Liver (tissue), 8 donors: ENCODE measurements at regions not wholly inside any gene's neighbourhood (a gene's known extent, or its start where the extent isn't known, plus 50 kb on each side); places are given as distances from the start of the nearest gene placed in this dataset.

Experiments
- DNase-seq: peaks from one replicate; pipeline ENCODE4 v3.0.0-alpha.2; 2017; ENCODE audit warnings: low spot score
- H3K27ac ChIP-seq, 2 donors: one replicate each; pipeline ENCODE4 v1.7.0; 2013; ENCODE audit warnings: inconsistent platforms in 2 of 2, low read length in 2 of 2, control low read depth in 1 of 2, low read depth in 1 of 2, mild to moderate bottlenecking in 1 of 2
- H3K27me3 ChIP-seq, 4 donors: one replicate each; pipeline versions ENCODE4 v1.6.1 to v1.7.0; 2013; ENCODE audit warnings: low read length in 3 of 4, inconsistent platforms in 1 of 4, mild to moderate bottlenecking in 1 of 4, moderate library complexity in 1 of 4; ENCODE audit not compliant: control insufficient read depth in 4 of 4, insufficient read depth in 4 of 4
- H3K36me3 ChIP-seq, 4 donors: one replicate each; pipeline versions ENCODE4 v1.6.1 to v1.7.0; 2013; ENCODE audit warnings: low read length in 3 of 4, mild to moderate bottlenecking in 3 of 4, low read depth in 1 of 4, moderate library complexity in 1 of 4; ENCODE audit not compliant: control insufficient read depth in 4 of 4, insufficient read depth in 3 of 4
- H3K4me1 ChIP-seq, 4 donors: one replicate each; pipeline versions ENCODE4 v1.6.1 to v1.7.0; 2013; ENCODE audit warnings: low read length in 3 of 4, mild to moderate bottlenecking in 3 of 4, moderate library complexity in 1 of 4; ENCODE audit not compliant: control insufficient read depth in 4 of 4, insufficient read depth in 4 of 4
- H3K4me3 ChIP-seq, 3 donors: one replicate each; pipeline versions ENCODE4 v1.6.1 to v1.7.0; 2013; ENCODE audit warnings: low read length in 3 of 3, control low read depth in 1 of 3, low read depth in 1 of 3, mild to moderate bottlenecking in 1 of 3
- H3K9ac ChIP-seq, 2 donors: one replicate each; pipeline ENCODE4 v1.7.0; 2013; ENCODE audit warnings: low read length in 2 of 2, mild to moderate bottlenecking in 2 of 2, moderate library complexity in 2 of 2, control low read depth in 1 of 2, low read depth in 1 of 2
- H3K9me3 ChIP-seq, 4 donors: one replicate each; pipeline versions ENCODE4 v1.6.1 to v1.7.0; 2013; ENCODE audit warnings: low read length in 3 of 4; ENCODE audit not compliant: control insufficient read depth in 4 of 4
- EGR1 ChIP-seq, 2 donors: IDR thresholded peaks; 2 replicates each; pipeline ENCODE4 v1.6.1; 2016 to 2018; ENCODE audit warnings: antibody characterized with exemption in 2 of 2, low read depth in 2 of 2
- FOXA1 ChIP-seq: IDR thresholded peaks from 2 replicates; pipeline ENCODE4 v1.6.1; 2016; ENCODE audit warnings: antibody characterized with exemption
- FOXA2 ChIP-seq: IDR thresholded peaks from 2 replicates; pipeline ENCODE4 v1.6.1; 2016; ENCODE audit warnings: antibody characterized with exemption
- GABPA ChIP-seq, 2 donors: IDR thresholded peaks in 1 of 2; conservative IDR thresholded peaks in 1 of 2; 2 replicates each; pipeline ENCODE4 v1.6.1; 2016; ENCODE audit warnings: antibody characterized with exemption in 2 of 2, mild to moderate bottlenecking in 1 of 2, moderate library complexity in 1 of 2
- HNF4G ChIP-seq: IDR thresholded peaks from 2 replicates; pipeline ENCODE4 v1.6.1; 2016; ENCODE audit warnings: antibody characterized with exemption
- JUND ChIP-seq, 2 donors: IDR thresholded peaks; 2 replicates each; pipeline ENCODE4 v1.6.1; 2016; ENCODE audit warnings: antibody characterized with exemption in 2 of 2
- NR2F2 ChIP-seq: IDR thresholded peaks from 2 replicates; pipeline ENCODE4 v1.6.1; 2016; ENCODE audit warnings: antibody characterized with exemption
- RAD21 ChIP-seq, 2 donors: IDR thresholded peaks; 2 replicates each; pipeline ENCODE4 v1.6.1; 2016; ENCODE audit warnings: antibody characterized with exemption in 2 of 2, mild to moderate bottlenecking in 2 of 2
- RXRA ChIP-seq, 2 donors: IDR thresholded peaks; 2 replicates each; pipeline ENCODE4 v1.6.1; 2017 to 2018; ENCODE audit warnings: antibody characterized with exemption in 2 of 2, mild to moderate bottlenecking in 1 of 2
- SP1 ChIP-seq: IDR thresholded peaks from 2 replicates; pipeline ENCODE4 v1.6.1; 2018; ENCODE audit warnings: antibody characterized with exemption, mild to moderate bottlenecking
- TAF1 ChIP-seq: conservative IDR thresholded peaks from 2 replicates; pipeline ENCODE4 v1.6.1; 2016; ENCODE audit warnings: antibody characterized with exemption, mild to moderate bottlenecking
- YY1 ChIP-seq: IDR thresholded peaks from 2 replicates; pipeline ENCODE4 v1.6.1; 2016; ENCODE audit warnings: antibody characterized with exemption, mild to moderate bottlenecking
- whole genome bisulfite sequencing: extraction: QIAGEN DNeasy Blood & Tissue Kit; methylation state at CpG from one replicate; pipeline ENCODE4 v1.1.7; 2013; 5-methylcytosine and 5-hydroxymethylcytosine counted together
- TF ChIP-seq, protein P1 (sequence below): IDR thresholded peaks from 2 replicates; pipeline ENCODE4 v1.6.1; 2016; ENCODE audit warnings: antibody characterized with exemption
- TF ChIP-seq, protein P2 (sequence below): IDR thresholded peaks from 2 replicates; pipeline ENCODE4 v1.6.1; 2016; ENCODE audit warnings: antibody characterized with exemption, mild to moderate bottlenecking
- TF ChIP-seq, protein P3 (sequence below): fragments of 150-350 bp; IDR thresholded peaks from 2 replicates; pipeline ENCODE4 v1.5.1; 2017; ENCODE audit warnings: improper control_type of control experiment, low read depth, low read length; ENCODE audit not compliant: missing input control
- donor health status: healthy.
- donor health status: healthy.
- donor health status: healthy.
- donor health status: healthy.
- donor health status: healthy.

GRCh38 chrX:128818690-128819089 lies 704.6 kb downstream of the SMARCA1 start:
- Histone ChIP-seq H3K27me3 (no peaks in the 10 kb centered on the region), H3K9me3 (no peaks in the 10 kb centered on the region), H3K27ac (no peak overlapping the region), H3K4me3 (no peak overlapping the region), H3K4me1 (no peaks in the 10 kb centered on the region), H3K36me3 (no peaks in the 10 kb centered on the region), H3K9ac (no peak overlapping the region)
- TF ChIP-seq SP1 (no peak), RXRA (IDR thresholded peaks at IDR 0.05) (no peak), JUND (IDR thresholded peaks at IDR 0.05) (no peak), HNF4G (no peak), EGR1 (IDR thresholded peaks at IDR 0.05; ENCODE audit: low read depth in 2 of 2) (no peak), FOXA2 (no peak), GABPA (IDR thresholded peaks at IDR 0.05 in 1 of 2, conservative IDR thresholded peaks at IDR 0.05 in 1 of 2) (no peak), TAF1 (no peak), YY1 (no peak), FOXA1 (no peak)
- TF ChIP-seq, protein P1, sequence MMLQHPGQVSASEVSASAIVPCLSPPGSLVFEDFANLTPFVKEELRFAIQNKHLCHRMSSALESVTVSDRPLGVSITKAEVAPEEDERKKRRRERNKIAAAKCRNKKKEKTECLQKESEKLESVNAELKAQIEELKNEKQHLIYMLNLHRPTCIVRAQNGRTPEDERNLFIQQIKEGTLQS: no peak
- TF ChIP-seq, protein P2, sequence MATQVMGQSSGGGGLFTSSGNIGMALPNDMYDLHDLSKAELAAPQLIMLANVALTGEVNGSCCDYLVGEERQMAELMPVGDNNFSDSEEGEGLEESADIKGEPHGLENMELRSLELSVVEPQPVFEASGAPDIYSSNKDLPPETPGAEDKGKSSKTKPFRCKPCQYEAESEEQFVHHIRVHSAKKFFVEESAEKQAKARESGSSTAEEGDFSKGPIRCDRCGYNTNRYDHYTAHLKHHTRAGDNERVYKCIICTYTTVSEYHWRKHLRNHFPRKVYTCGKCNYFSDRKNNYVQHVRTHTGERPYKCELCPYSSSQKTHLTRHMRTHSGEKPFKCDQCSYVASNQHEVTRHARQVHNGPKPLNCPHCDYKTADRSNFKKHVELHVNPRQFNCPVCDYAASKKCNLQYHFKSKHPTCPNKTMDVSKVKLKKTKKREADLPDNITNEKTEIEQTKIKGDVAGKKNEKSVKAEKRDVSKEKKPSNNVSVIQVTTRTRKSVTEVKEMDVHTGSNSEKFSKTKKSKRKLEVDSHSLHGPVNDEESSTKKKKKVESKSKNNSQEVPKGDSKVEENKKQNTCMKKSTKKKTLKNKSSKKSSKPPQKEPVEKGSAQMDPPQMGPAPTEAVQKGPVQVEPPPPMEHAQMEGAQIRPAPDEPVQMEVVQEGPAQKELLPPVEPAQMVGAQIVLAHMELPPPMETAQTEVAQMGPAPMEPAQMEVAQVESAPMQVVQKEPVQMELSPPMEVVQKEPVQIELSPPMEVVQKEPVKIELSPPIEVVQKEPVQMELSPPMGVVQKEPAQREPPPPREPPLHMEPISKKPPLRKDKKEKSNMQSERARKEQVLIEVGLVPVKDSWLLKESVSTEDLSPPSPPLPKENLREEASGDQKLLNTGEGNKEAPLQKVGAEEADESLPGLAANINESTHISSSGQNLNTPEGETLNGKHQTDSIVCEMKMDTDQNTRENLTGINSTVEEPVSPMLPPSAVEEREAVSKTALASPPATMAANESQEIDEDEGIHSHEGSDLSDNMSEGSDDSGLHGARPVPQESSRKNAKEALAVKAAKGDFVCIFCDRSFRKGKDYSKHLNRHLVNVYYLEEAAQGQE: no peak
- 97% methylated on average over 5 of the region's 5 CpGs for WGBS
- DNase-seq: no peak

- H3K9me3 ChIP-seq: no peaks in the 10 kb centered on the region
- no peak overlapping the region for H3K4me3 ChIP-seq
- H3K9ac ChIP-seq: no peak overlapping the region
- 23% methylated on average over 3 of the region's 3 CpGs for WGBS
- no peak for DNase-seq
- H3K4me1 ChIP-seq: no peaks in the 10 kb centered on the region
- no peaks in the 10 kb centered on the region for H3K36me3 ChIP-seq
- no peak overlapping the region for H3K27ac ChIP-seq
- no peaks in the 10 kb centered on the region for H3K27me3 ChIP-seq
- TF ChIP-seq RAD21 (IDR thresholded peaks at IDR 0.05): peak; percentile 67 to 76
- TF ChIP-seq, protein P2: no peak
- TF ChIP-seq, protein P3, sequence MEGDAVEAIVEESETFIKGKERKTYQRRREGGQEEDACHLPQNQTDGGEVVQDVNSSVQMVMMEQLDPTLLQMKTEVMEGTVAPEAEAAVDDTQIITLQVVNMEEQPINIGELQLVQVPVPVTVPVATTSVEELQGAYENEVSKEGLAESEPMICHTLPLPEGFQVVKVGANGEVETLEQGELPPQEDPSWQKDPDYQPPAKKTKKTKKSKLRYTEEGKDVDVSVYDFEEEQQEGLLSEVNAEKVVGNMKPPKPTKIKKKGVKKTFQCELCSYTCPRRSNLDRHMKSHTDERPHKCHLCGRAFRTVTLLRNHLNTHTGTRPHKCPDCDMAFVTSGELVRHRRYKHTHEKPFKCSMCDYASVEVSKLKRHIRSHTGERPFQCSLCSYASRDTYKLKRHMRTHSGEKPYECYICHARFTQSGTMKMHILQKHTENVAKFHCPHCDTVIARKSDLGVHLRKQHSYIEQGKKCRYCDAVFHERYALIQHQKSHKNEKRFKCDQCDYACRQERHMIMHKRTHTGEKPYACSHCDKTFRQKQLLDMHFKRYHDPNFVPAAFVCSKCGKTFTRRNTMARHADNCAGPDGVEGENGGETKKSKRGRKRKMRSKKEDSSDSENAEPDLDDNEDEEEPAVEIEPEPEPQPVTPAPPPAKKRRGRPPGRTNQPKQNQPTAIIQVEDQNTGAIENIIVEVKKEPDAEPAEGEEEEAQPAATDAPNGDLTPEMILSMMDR: peak; percentile 33
- no peak for TF ChIP-seq NR2F2
- no peak for TF ChIP-seq FOXA2
Observed at GRCh38 chrX:128816919-128817318, 706.4 kb downstream of the SMARCA1 start.
